GM06990 (cell line): ENCODE measurements at regions not wholly inside any gene's neighbourhood (a gene's known extent, or its start where the extent isn't known, plus 50 kb on each side); places are given as distances from the start of the nearest gene placed in this dataset.

Source experiments
- DNase-seq: peaks from one replicate; pipeline ENCODE4 v3.0.0-alpha.2; 2011; ENCODE audit not compliant: insufficient read length; ENCODE audit errors: extremely low read depth
- H3K27me3 ChIP-seq: replicated peaks from 2 replicates; pipeline ENCODE4 v1.6.0; 2011; ENCODE audit warnings: low read length; ENCODE audit not compliant: control insufficient read depth, insufficient read depth
- H3K36me3 ChIP-seq: 2 replicates; pipeline ENCODE4 v1.5.1; 2011; ENCODE audit warnings: low read length; ENCODE audit not compliant: control insufficient read depth, insufficient read depth
- H3K4me3 ChIP-seq: replicated peaks from 2 replicates; pipeline ENCODE4 v1.5.1; 2011; ENCODE audit warnings: low read depth, mild to moderate bottlenecking, control low read depth, low read length
- CTCF ChIP-seq: IDR thresholded peaks from 2 replicates; pipeline ENCODE4 v1.5.1; 2011; ENCODE audit warnings: low read length, control low read depth, mild to moderate bottlenecking, inconsistent platforms; ENCODE audit not compliant: insufficient read depth, poor library complexity, severe bottlenecking

GRCh38 chr14:28323366-28323765 is 443.2 kb upstream of the FOXG1 start:
- no peak for DNase-seq
- TF ChIP-seq CTCF, result no peak
- Histone ChIP-seq H3K27me3 (no peaks in the 10 kb centered on the region), H3K4me3 (no peak overlapping the region), H3K36me3 (no peaks in the 10 kb centered on the region)

GRCh38 chr14:28323951-28324741 is 442.4 kb upstream of the FOXG1 start:
- DNase-seq, result no peak
- Histone ChIP-seq H3K27me3 (no peaks in the 10 kb centered on the region), H3K36me3 (no peaks in the 10 kb centered on the region), H3K4me3 (no peak overlapping the region)
- no peak for TF ChIP-seq CTCF

- DNase-seq, result no peak
- no peaks in the 10 kb centered on the region for H3K36me3 ChIP-seq
- H3K4me3 ChIP-seq, result no peak overlapping the region
- no peak for TF ChIP-seq CTCF
- H3K27me3 ChIP-seq, result no peaks in the 10 kb centered on the region
Measured at GRCh38 chr14:28340816-28341215, 425.8 kb upstream of the FOXG1 start.

- TF ChIP-seq CTCF, result no peak
- H3K36me3 ChIP-seq, result no peaks in the 10 kb centered on the region
- H3K4me3 ChIP-seq, result no peak overlapping the region
- no peak for DNase-seq
- no peaks in the 10 kb centered on the region for H3K27me3 ChIP-seq
Measured at GRCh38 chr14:28344381-28344780, 422.2 kb upstream of the FOXG1 start.

- DNase-seq, result no peak
- H3K36me3 ChIP-seq, result no peaks in the 10 kb centered on the region
- H3K4me3 ChIP-seq, result no peak overlapping the region
- H3K27me3 ChIP-seq, result no peaks in the 10 kb centered on the region
- no peak for TF ChIP-seq CTCF
Measured at GRCh38 chr14:28348797-28349196, 417.8 kb upstream of the FOXG1 start.

- no peak for TF ChIP-seq CTCF
Measured at GRCh38 chr14:28356819-28357218, 409.8 kb upstream of the FOXG1 start.

More at GRCh38 chr14:28356819-28357218, 409.8 kb upstream of the FOXG1 start:
- Histone ChIP-seq H3K27me3 (no peaks in the 10 kb centered on the region), H3K36me3 (no peaks in the 10 kb centered on the region), H3K4me3 (no peak overlapping the region)
- DNase-seq, result no peak
